ENCODE measurements at regions not wholly inside any gene's neighbourhood (a gene's known extent, or its start where the extent isn't known, plus 50 kb on each side); places are given as distances from the start of the nearest gene placed in this dataset.
A peak's percentile ranks its signal among the peaks of the same experiment; 100 is the strongest.

GRCh38 chr3:148420242-148420641 lies 277.5 kb upstream of the AGTR1 start:
- H3K36me3 Mint-ChIP-seq (ENCODE audit: low read depth): peaks cover 3% of the 10 kb centered on the region
- DNase-seq: peak; percentile 40
- Histone ChIP-seq H3K4me3 (ENCODE audit: low read length) (no peak overlapping the region), H3K27me3 (ENCODE audit: control insufficient read depth, insufficient read depth, low read length, poor library complexity, severe bottlenecking) (no peaks in the 10 kb centered on the region), H3K4me1 (ENCODE audit: control insufficient read depth, insufficient read depth, low read length) (no peaks in the 10 kb centered on the region), H3K9ac (ENCODE audit: extremely low read depth, low read length, poor library complexity, severe bottlenecking) (no peak overlapping the region), H3K27ac (ENCODE audit: low read depth, low read length) (no peak overlapping the region), H3K9me3 (ENCODE audit: control insufficient read depth, low read length) (no peaks in the 10 kb centered on the region), H3K36me3 (ENCODE audit: control insufficient read depth, insufficient read depth, low read length) (no peaks in the 10 kb centered on the region)
- no peaks in the 10 kb centered on the region for H3K27me3 Mint-ChIP-seq (ENCODE audit: insufficient read depth)
- peaks cover 7% of the 10 kb centered on the region for H3K9me3 Mint-ChIP-seq
- H3K4me3 Mint-ChIP-seq: no peak overlapping the region
- H3K27ac Mint-ChIP-seq: no peak overlapping the region
- TF ChIP-seq CTCF (conservative IDR thresholded peaks at IDR 0.05): no peak
- H3K4me1 Mint-ChIP-seq: peaks cover 5% of the 10 kb centered on the region
- WGBS, 2 experiments (ENCODE audit: insufficient coverage in 1 of 2, insufficient read length in 1 of 2): 92 to 94% methylated on average over 6 of the region's 6 CpGs

DNA sequence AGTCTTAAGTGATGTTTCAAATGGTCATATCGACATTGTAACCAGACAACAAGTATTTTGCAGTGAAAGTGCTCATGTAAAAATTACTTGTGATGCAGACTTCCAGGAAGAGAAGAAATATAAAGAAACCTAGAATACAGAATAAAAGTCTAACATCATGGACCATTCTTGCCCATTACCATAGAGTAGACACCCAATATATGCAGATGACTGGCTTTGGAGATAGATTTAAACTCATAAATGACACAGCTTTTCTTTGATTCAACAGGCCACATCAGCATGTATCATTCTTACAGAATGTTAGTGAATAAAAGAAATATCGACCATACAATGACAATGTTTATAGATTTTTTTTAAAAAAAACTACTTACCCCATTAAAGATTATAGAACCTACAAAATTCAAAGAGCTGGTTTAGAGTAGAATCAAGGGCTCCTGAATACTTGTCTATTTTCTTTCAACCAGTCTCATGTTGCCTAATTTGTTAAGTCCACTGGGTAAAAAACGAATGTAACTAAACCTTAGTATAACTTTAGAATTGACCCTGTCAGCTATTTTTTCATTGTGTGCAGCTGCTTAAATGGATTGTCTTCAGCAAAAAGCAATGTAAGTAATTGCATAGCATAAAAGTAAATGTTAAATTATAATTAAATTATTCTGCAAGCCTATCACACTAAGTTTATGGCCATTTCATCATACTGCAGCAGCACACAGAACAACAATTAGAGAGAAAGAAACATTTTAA lies 268.7 kb upstream of the AGTR1 start:
- WGBS, 2 experiments (ENCODE audit: insufficient coverage in 1 of 2, insufficient read length in 1 of 2): 79 to 88% methylated on average over 1 to 3 of the region's 3 CpGs
- no peaks in the 10 kb centered on the region for H3K27me3 Mint-ChIP-seq (ENCODE audit: insufficient read depth)
- Histone ChIP-seq H3K4me1 (ENCODE audit: control insufficient read depth, insufficient read depth, low read length) (no peaks in the 10 kb centered on the region), H3K27me3 (ENCODE audit: control insufficient read depth, insufficient read depth, low read length, poor library complexity, severe bottlenecking) (no peaks in the 10 kb centered on the region), H3K9me3 (ENCODE audit: control insufficient read depth, low read length) (no peaks in the 10 kb centered on the region), H3K36me3 (ENCODE audit: control insufficient read depth, insufficient read depth, low read length) (no peaks in the 10 kb centered on the region), H3K9ac (ENCODE audit: extremely low read depth, low read length, poor library complexity, severe bottlenecking) (no peak overlapping the region), H3K4me3 (ENCODE audit: low read length) (no peak overlapping the region), H3K27ac (ENCODE audit: low read depth, low read length) (no peak overlapping the region)
- H3K36me3 Mint-ChIP-seq (ENCODE audit: low read depth): no peaks in the 10 kb centered on the region
- no peak overlapping the region for H3K27ac Mint-ChIP-seq
- no peaks in the 10 kb centered on the region for H3K9me3 Mint-ChIP-seq
- no peak for TF ChIP-seq CTCF (conservative IDR thresholded peaks at IDR 0.05)
- H3K4me3 Mint-ChIP-seq: no peak overlapping the region
- H3K4me1 Mint-ChIP-seq: no peaks in the 10 kb centered on the region
- DNase-seq: no peak

DNA sequence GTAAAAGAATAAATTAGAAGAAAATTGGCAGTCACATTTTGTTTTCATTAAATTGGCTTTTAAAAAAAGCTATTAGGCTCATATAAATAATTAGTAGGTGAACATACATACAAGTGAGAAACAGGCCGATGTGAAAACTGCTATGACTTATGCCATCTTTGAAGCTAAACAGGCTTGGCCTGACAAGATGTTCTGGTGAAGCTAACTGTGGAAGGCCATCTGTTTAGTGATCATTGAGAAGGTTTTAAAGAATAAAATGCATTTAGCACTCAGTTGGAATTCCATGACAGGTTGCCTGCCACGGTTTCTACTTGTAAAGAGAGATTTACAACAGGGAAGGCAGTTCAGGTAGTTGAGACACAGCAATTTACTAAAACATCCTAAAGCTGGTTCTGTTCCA lies 264.0 kb upstream of the AGTR1 start:
- H3K36me3 Mint-ChIP-seq (ENCODE audit: low read depth): no peaks in the 10 kb centered on the region
- TF ChIP-seq CTCF (conservative IDR thresholded peaks at IDR 0.05): no peak
- H3K27ac Mint-ChIP-seq: no peak overlapping the region
- WGBS, 2 experiments (ENCODE audit: insufficient coverage in 1 of 2, insufficient read length in 1 of 2): 80 to 89% methylated on average over 1 to 2 of the region's 2 CpGs
- H3K9me3 Mint-ChIP-seq: peaks cover 8% of the 10 kb centered on the region
- Histone ChIP-seq H3K4me3 (ENCODE audit: low read length) (no peak overlapping the region), H3K9me3 (ENCODE audit: control insufficient read depth, low read length) (no peaks in the 10 kb centered on the region), H3K9ac (ENCODE audit: extremely low read depth, low read length, poor library complexity, severe bottlenecking) (no peak overlapping the region), H3K4me1 (ENCODE audit: control insufficient read depth, insufficient read depth, low read length) (no peaks in the 10 kb centered on the region), H3K36me3 (ENCODE audit: control insufficient read depth, insufficient read depth, low read length) (no peaks in the 10 kb centered on the region), H3K27ac (ENCODE audit: low read depth, low read length) (no peak overlapping the region), H3K27me3 (ENCODE audit: control insufficient read depth, insufficient read depth, low read length, poor library complexity, severe bottlenecking) (no peaks in the 10 kb centered on the region)
- no peaks in the 10 kb centered on the region for H3K4me1 Mint-ChIP-seq
- no peaks in the 10 kb centered on the region for H3K27me3 Mint-ChIP-seq (ENCODE audit: insufficient read depth)
- no peak for DNase-seq
- no peak overlapping the region for H3K4me3 Mint-ChIP-seq
